Retinal pigment epithelial cell (primary cell): ENCODE measurements at regions not wholly inside any gene's neighbourhood (a gene's known extent, or its start where the extent isn't known, plus 50 kb on each side); places are given as distances from the start of the nearest gene placed in this dataset.
"Not testable (repeated sequence)": the region's sequence is repeated elsewhere in the genome, so short reads cannot be mapped to it uniquely, and the experiment has no call there.

Experiments
- DNase-seq: peaks from one replicate; pipeline ENCODE4 v3.0.0-alpha.2; 2010; ENCODE audit warnings: low read depth
- H3K4me3 ChIP-seq: 2 replicates; pipeline ENCODE4 v1.5.1; 2011; ENCODE audit warnings: mild to moderate bottlenecking, low read length, control low read depth, moderate library complexity
- CTCF ChIP-seq: conservative IDR thresholded peaks from 2 replicates; pipeline ENCODE4 v1.5.1; 2011; ENCODE audit warnings: low read depth, low read length, control low read depth, inconsistent platforms

- DNase-seq = no peak
- H3K4me3 ChIP-seq = no peak overlapping the region
- no peak for TF ChIP-seq CTCF
Measured at GRCh38 chr10:25851548-25851947, 82.5 kb upstream of the MYO3A start.

- no peak for TF ChIP-seq CTCF
- H3K4me3 ChIP-seq = no peak overlapping the region
- no peak for DNase-seq
Measured at GRCh38 chr10:25852364-25852941, 81.6 kb upstream of the MYO3A start.

GRCh38 chr10:25858076-25858475 lies 76.0 kb upstream of the MYO3A start:
- DNase-seq = no peak
- TF ChIP-seq CTCF = no peak
- H3K4me3 ChIP-seq = no peak overlapping the region

- TF ChIP-seq CTCF = no peak
- peak; percentile 71 for DNase-seq
- no peak overlapping the region for H3K4me3 ChIP-seq
Measured at GRCh38 chr10:25865267-25865666, 68.8 kb upstream of the MYO3A start.

GRCh38 chr10:25867321-25867720 lies 66.7 kb upstream of the MYO3A start:
- DNase-seq = peak; percentile 65
- no peak overlapping the region for H3K4me3 ChIP-seq
- no peak for TF ChIP-seq CTCF

- H3K4me3 ChIP-seq = no peak overlapping the region
- no peak for DNase-seq
- TF ChIP-seq CTCF = no peak
Measured at GRCh38 chr10:25869067-25869591, 64.9 kb upstream of the MYO3A start.

GRCh38 chr10:25869609-25870008 lies 64.4 kb upstream of the MYO3A start:
- no peak for TF ChIP-seq CTCF
- DNase-seq = no peak

GRCh38 chr10:25874402-25874801 lies 59.6 kb upstream of the MYO3A start:
- not testable (repeated sequence) for DNase-seq, H3K4me3 ChIP-seq

More at GRCh38 chr10:25869609-25870008, 64.4 kb upstream of the MYO3A start:
- no peak overlapping the region for H3K4me3 ChIP-seq
